GM12891 (cell line): ENCODE measurements at regions not wholly inside any gene's neighbourhood (a gene's known extent, or its start where the extent isn't known, plus 50 kb on each side); places are given as distances from the start of the nearest gene placed in this dataset.

Experiments
- POLR2A ChIP-seq: IDR thresholded peaks from 2 replicates; pipeline ENCODE4 v1.6.1; 2011; ENCODE audit warnings: low read depth, low read length, control low read depth
- POLR2AphosphoS5 ChIP-seq: IDR thresholded peaks from 2 replicates; pipeline ENCODE4 v1.6.1; 2011; ENCODE audit warnings: low read depth, low read length, control low read depth
- POU2F2 ChIP-seq: IDR thresholded peaks from 2 replicates; pipeline ENCODE4 v1.6.1; 2011; ENCODE audit warnings: low read depth, mild to moderate bottlenecking, control low read depth, low read length, moderate library complexity
- TAF1 ChIP-seq: IDR thresholded peaks from 2 replicates; pipeline ENCODE4 v1.6.1; 2011; ENCODE audit warnings: low read depth, low read length, control low read depth

GRCh38 chr5:96080557-96080956, 118.9 kb upstream of the ELL2 start:
- TF ChIP-seq POLR2A (no peak), POLR2AphosphoS5 (no peak), TAF1 (no peak), POU2F2 (no peak)
